GM13976 (cell line): ENCODE measurements at regions not wholly inside any gene's neighbourhood (a gene's known extent, or its start where the extent isn't known, plus 50 kb on each side); places are given as distances from the start of the nearest gene placed in this dataset.
"Not testable (repeated sequence)": the region's sequence is repeated elsewhere in the genome, so short reads cannot be mapped to it uniquely, and the experiment has no call there.

Source experiments
- DNase-seq: peaks from one replicate; pipeline ENCODE4 v3.0.0; 2012; ENCODE audit warnings: low spot score
- in situ Hi-C: fragments of 300-500 bp; cut with MboI; formaldehyde crosslinking; loops from one replicate; pipeline ENCODE4 v1.12.0; 2022; ENCODE audit warnings: low sequenced_read_pairs, mixed read lengths, inconsistent platforms; ENCODE audit not compliant: unreplicated experiment
- TF ChIP-seq, protein P1 (sequence below): IDR thresholded peaks from 2 replicates; pipeline ENCODE4 v1.5.1; 2012; ENCODE audit warnings: borderline replicate concordance, mild to moderate bottlenecking; ENCODE audit not compliant: insufficient read depth; ENCODE audit errors: extremely low read depth, missing control alignments, control extremely low read depth

DNA sequence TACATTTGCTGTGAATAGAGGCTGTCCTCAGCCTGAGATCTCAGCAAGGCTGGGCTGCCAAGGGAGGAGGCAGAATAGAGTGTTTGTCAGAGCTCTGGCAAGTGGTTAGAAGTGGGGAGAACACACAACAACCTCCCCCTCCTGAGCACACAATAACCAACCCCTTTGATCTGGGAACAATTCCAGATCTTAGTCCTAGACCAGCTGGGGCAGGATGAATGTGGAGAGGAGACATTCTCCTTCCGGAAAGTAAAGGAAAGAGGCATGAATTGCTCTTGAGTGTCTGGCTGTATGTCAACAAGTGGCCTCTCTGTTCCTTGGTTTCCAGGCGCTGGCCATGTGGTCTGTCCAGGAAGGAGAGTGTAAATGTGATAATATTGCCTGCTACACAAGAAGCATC, 114.9 kb upstream of the TMTC4 start:
- TF ChIP-seq, protein P1, sequence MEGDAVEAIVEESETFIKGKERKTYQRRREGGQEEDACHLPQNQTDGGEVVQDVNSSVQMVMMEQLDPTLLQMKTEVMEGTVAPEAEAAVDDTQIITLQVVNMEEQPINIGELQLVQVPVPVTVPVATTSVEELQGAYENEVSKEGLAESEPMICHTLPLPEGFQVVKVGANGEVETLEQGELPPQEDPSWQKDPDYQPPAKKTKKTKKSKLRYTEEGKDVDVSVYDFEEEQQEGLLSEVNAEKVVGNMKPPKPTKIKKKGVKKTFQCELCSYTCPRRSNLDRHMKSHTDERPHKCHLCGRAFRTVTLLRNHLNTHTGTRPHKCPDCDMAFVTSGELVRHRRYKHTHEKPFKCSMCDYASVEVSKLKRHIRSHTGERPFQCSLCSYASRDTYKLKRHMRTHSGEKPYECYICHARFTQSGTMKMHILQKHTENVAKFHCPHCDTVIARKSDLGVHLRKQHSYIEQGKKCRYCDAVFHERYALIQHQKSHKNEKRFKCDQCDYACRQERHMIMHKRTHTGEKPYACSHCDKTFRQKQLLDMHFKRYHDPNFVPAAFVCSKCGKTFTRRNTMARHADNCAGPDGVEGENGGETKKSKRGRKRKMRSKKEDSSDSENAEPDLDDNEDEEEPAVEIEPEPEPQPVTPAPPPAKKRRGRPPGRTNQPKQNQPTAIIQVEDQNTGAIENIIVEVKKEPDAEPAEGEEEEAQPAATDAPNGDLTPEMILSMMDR: no peak
- in situ Hi-C loops: no loop called here

GRCh38 chr13:100789025-100789424, 114.4 kb upstream of the TMTC4 start:
- no peak for DNase-seq
- in situ Hi-C loops: no loop called here
- TF ChIP-seq, protein P1: no peak

More for the DNA sequence above, 114.9 kb upstream of the TMTC4 start:
- DNase-seq: no peak

- no peak for DNase-seq
- TF ChIP-seq, protein P1: no peak
- in situ Hi-C loops: no loop called here
Observed at GRCh38 chr13:100788540-100788939, 113.9 kb upstream of the TMTC4 start.

GRCh38 chr13:100787899-100788298, 113.3 kb upstream of the TMTC4 start:
- TF ChIP-seq, protein P1: no peak
- in situ Hi-C loops: no loop called here
- DNase-seq: no peak

DNA sequence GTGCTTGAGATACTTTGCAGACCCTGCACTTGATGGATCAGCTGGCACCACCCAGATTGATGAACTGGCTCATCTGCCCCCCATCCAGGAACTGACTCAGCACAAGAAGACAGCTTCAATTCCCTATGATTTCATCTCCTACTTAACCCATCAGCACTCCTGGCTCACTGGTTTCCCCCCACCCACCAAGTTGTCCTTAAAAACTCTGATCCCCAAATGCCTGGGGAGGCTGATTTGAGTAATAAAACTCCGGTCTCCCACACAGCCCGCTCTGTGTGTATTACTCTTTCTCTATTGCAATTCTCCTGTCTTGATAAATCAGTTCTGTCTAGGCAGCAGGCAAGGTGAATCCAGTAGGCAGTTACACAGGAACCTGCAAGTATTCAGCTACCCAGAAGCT, 102.1 kb upstream of the TMTC4 start:
- in situ Hi-C loops: not testable (repeated sequence)

DNA sequence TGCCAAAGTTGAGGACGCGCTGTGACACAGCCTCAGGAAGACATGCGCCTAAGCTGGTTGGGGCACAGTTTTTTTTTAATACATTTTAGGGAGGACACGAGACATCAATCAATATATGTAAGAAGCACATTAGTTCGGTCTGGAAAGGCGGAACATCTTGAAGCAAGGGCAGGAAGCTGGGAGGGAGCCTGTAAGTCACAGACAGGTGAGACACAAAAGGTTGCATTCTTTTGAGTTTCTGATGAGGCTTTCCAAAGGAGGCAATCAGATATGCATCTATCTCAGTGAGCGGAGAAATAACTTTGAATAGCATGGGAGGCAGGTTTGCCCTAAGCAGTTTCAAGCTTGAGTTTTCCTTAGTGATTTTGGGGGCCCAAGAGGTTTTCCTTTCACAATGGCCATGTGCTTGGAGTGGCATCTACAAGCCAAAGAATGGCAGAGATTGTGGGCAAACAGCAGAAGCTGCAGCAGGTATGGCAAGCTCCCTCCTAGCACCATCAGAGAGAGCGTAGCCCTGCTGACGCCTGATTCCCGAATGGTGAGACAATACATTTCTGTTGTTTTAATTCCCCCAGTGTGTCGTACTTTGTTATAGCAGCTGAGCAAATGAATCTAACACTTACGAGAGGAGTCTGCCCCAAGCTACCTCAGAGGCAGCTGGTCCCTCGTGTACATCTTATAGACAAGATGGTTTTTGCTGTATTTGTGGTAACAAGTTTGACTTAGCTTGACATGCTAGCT, 99.5 kb upstream of the TMTC4 start:
- in situ Hi-C loops: no loop called here
- DNase-seq: no peak
- TF ChIP-seq, protein P1: no peak

More for the DNA sequence above, 102.1 kb upstream of the TMTC4 start:
- DNase-seq: not testable (repeated sequence)

DNA sequence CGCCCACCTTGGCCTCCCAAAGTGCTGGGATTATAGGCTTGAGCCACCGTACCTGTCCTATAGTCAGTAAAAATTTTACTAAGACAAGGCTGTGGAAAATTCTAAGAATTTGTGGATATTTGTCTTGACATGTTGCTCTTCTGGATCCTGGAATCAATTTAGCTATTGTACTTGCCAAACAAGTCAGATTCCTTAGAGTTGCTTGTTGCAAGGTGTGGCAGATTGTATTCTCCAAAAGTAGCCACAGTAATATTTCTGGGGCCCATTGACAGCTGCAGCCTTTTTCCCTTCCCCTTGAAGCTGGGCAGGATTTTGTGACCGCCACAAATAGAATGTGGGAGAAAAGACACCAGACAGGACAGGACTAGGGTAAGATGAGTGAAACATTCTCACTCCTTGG, 98.8 kb upstream of the TMTC4 start:
- DNase-seq: no peak
- TF ChIP-seq, protein P1: no peak
- in situ Hi-C loops: no loop called here
